Prostate gland (tissue), 2 donors: ENCODE measurements at regions not wholly inside any gene's neighbourhood (a gene's known extent, or its start where the extent isn't known, plus 50 kb on each side); places are given as distances from the start of the nearest gene placed in this dataset.
"Not testable (repeated sequence)": the region's sequence is repeated elsewhere in the genome, so short reads cannot be mapped to it uniquely, and the experiment has no call there.

ENCODE experiments used
- DNase-seq: peaks from one replicate; pipeline ENCODE4 v3.0.0-alpha.2; 2019; ENCODE audit warnings: low spot score
- H3K27ac ChIP-seq, 2 donors: fragments of 200-600 bp; sonication (generic); 2 replicates each; pipeline ENCODE4 v1.5.1; 2017 to 2019
- H3K27me3 ChIP-seq: fragments of 200-600 bp; sonication (generic); replicated peaks from 2 replicates; pipeline ENCODE4 v1.5.1; 2019; ENCODE audit not compliant: insufficient read depth
- H3K36me3 ChIP-seq, 2 donors: fragments of 200-600 bp; sonication (generic); 1 replicate in 1 of 2; 2 replicates in 1 of 2; pipeline versions ENCODE4 v1.5.1 to v1.8.1; 2017 to 2019
- H3K4me1 ChIP-seq: fragments of 200-600 bp; sonication (generic); replicated peaks from 2 replicates; pipeline ENCODE4 v1.5.1; 2019
- H3K4me3 ChIP-seq, 2 donors: fragments of 200-600 bp; sonication (generic); 2 replicates each; pipeline ENCODE4 v1.5.1; 2017 to 2019
- H3K9me3 ChIP-seq: fragments of 200-600 bp; sonication (generic); 2 replicates; pipeline ENCODE4 v1.5.1; 2017
- CTCF ChIP-seq, 4 experiments: fragments of 200-600 bp in 2 of 4; fragments of 450-650 bp in 2 of 4; sonication (generic) in 2 of 4; IDR thresholded peaks; 1 replicate in 3 of 4; 2 replicates in 1 of 4; pipeline ENCODE4 v1.5.1; 2016 to 2019; ENCODE audit warnings: antibody characterized with exemption in 4 of 4, mild to moderate bottlenecking in 2 of 4, moderate library complexity in 2 of 4
- POLR2A ChIP-seq: fragments of 450-650 bp; IDR thresholded peaks from one replicate; pipeline ENCODE4 v1.6.1; 2016; ENCODE audit warnings: antibody characterized with exemption, mild to moderate bottlenecking
- POLR2AphosphoS5 ChIP-seq: sonication (generic); formaldehyde crosslinking; IDR thresholded peaks from one replicate; pipeline ENCODE4 v1.6.1; 2017; ENCODE audit warnings: antibody characterized with exemption
- WGBS: methylation state at CpG from one replicate; pipeline ENCODE4 v1.1.5; 2018; 5-methylcytosine and 5-hydroxymethylcytosine counted together
- intact Hi-C: fragments of 100-400 bp; cut with DNase I; formaldehyde crosslinking; loops from one replicate; pipeline ENCODE4 v1.14.2; 2022

DNA sequence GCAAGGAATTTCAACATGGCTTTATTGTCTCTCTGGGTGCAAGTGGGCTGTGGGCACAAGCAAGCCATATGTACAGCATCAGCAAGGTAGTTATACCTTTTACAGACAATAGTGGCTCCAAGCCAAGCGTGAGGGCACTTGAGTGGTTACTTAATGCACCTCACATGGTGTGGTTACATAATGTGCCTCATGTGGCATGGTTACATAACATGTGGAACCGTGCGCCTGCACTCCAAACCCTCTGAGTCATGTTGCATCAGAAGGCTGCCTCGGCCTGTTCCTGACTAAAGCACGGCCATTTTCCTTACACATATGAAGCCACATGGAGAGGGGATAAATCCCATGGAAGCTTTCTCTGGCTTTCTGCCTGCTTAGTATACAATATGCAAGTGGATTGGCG lies 150.9 kb downstream of the OSTF1 start:
- Histone ChIP-seq H3K27ac (no peak overlapping the region), H3K9me3 (no peaks in the 10 kb centered on the region), H3K27me3 (no peaks in the 10 kb centered on the region), H3K4me3 (no peak overlapping the region), H3K36me3 (no peaks in the 10 kb centered on the region), H3K4me1 (no peaks in the 10 kb centered on the region)
- TF ChIP-seq CTCF (IDR thresholded peaks at IDR 0.05) = no peak
- TF ChIP-seq POLR2A = no peak
- TF ChIP-seq POLR2AphosphoS5 = no peak
- DNase-seq = no peak
- intact Hi-C loops = no loop called here
- WGBS = 60% methylated on average over 6 of the region's 6 CpGs

DNA sequence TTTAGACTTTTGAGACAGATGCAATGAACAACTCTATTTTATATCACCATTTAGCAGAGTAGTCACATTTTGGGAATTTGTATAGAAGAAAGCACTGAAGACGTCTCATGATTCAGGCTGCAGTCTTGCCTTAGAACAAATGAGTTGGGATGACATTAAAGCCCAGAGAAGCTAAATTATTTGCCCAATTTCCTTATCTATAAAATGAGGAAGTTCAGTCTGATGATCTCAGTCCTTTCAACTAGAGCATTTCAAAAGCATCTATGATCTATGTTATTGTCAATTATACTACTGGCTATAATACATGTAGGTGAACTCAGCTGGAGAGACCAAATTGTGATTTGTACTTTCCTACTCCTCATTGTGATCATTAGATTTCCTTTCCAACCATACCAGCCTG lies 154.1 kb downstream of the OSTF1 start:
- Histone ChIP-seq H3K4me1 (no peaks in the 10 kb centered on the region), H3K9me3 (no peaks in the 10 kb centered on the region), H3K4me3 (no peak overlapping the region), H3K36me3 (no peaks in the 10 kb centered on the region), H3K27me3 (no peaks in the 10 kb centered on the region), H3K27ac (no peak overlapping the region)
- WGBS = 73% methylated on average over 1 of the region's 1 CpG
- DNase-seq = no peak
- intact Hi-C loops = no loop called here
- no peak for TF ChIP-seq CTCF (IDR thresholded peaks at IDR 0.05)
- TF ChIP-seq POLR2AphosphoS5 = no peak
- TF ChIP-seq POLR2A = no peak

DNA sequence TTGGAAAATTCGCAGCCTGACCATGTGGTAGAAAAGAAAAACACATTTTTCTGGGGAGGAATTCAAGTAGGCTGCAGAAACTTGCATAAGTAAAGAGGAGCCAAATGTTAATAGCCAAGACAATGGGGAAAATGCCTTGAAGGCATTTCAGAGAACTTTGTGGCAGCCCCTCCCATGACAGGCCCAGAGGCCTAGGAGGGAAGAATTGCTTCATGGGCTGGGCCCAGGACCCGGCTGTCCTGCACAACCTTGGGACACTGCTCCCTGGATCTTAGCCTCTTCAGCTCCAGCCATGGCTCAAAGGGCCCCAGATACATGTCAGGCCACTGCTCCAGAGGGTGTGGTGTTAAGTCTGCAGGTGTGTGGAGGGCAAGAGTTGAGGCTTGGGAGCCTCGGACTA lies 158.6 kb downstream of the OSTF1 start:
- WGBS = 89% methylated on average over 3 of the region's 3 CpGs
- DNase-seq = no peak
- Histone ChIP-seq H3K27ac (no peak overlapping the region), H3K36me3 (no peaks in the 10 kb centered on the region), H3K9me3 (no peaks in the 10 kb centered on the region), H3K4me1 (no peaks in the 10 kb centered on the region), H3K27me3 (no peaks in the 10 kb centered on the region), H3K4me3 (no peak overlapping the region)
- no peak for TF ChIP-seq POLR2AphosphoS5
- TF ChIP-seq POLR2A = no peak
- no peak for TF ChIP-seq CTCF (IDR thresholded peaks at IDR 0.05)
- intact Hi-C loops = no loop called here

- H3K9me3 ChIP-seq = no peaks in the 10 kb centered on the region
- TF ChIP-seq CTCF (IDR thresholded peaks at IDR 0.05) (peak; percentile 60 to 88 (median 74)), POLR2A (no peak)
- no peaks in the 10 kb centered on the region for H3K4me1 ChIP-seq
- intact Hi-C loops = loop anchor here (5.0 kb wide), 2 partner anchors 592 to 1037 kb away; no protein-coding TSS in a partner anchor
- H3K36me3 ChIP-seq = no peaks in the 10 kb centered on the region
- H3K4me3 ChIP-seq = no peak overlapping the region
- H3K27me3 ChIP-seq = no peaks in the 10 kb centered on the region
- 31% methylated on average over 3 of the region's 3 CpGs for WGBS
- no peak overlapping the region for H3K27ac ChIP-seq
- DNase-seq = peak; percentile 15
Observed at GRCh38 chr9:75265525-75265972, 177.2 kb downstream of the OSTF1 start.

DNA sequence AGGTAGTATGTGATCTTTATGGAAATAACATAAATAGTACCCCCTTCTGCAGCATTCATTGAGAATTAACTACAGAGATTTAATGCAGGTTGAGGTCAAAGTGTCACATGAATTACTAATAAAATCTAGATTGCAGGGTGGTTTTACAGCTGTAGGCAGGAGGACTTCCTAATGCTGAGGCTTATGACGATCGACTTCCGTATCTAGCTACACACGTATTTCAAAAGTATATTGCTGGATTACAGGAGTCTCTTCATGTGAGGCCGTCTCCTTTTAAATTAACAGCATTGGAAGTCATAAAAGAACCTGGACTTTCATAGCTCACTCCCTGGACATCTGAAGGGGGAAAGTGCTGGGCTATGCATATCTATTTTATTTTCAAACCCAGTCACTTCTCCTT lies 180.9 kb downstream of the OSTF1 start:
- Histone ChIP-seq H3K27ac (no peak overlapping the region), H3K4me3 (no peak overlapping the region), H3K36me3 (no peaks in the 10 kb centered on the region), H3K9me3 (no peaks in the 10 kb centered on the region), H3K27me3 (no peaks in the 10 kb centered on the region), H3K4me1 (no peaks in the 10 kb centered on the region)
- intact Hi-C loops = loop anchor here (5.0 kb wide), 2 partner anchors 588 to 1033 kb away; no protein-coding TSS in a partner anchor
- DNase-seq = no peak
- 91% methylated on average over 5 of the region's 5 CpGs for WGBS
- no peak for TF ChIP-seq POLR2AphosphoS5
- TF ChIP-seq POLR2A = no peak
- no peak for TF ChIP-seq CTCF (IDR thresholded peaks at IDR 0.05)

DNA sequence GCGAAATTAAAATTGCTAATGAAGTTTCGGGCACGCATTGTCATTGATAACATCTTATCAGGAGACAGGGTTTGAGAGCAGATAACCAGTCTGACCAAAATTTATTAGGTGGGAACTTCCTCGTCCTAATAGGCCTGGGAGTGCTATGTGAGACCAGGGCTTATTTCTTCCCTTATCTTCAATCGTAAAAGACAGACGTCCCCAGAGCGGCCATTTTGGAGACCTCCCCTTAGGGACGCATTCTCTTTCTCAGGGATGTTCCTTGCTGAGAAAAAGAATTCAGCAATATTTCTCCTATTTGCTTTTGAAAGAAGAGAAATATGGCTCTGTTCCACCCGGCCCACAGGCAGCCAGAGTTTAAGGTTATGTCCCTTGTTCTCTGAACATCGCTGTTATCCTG lies 184.7 kb downstream of the OSTF1 start:
- H3K9me3 ChIP-seq, H3K4me3 ChIP-seq, H3K27me3 ChIP-seq, H3K27ac ChIP-seq, DNase-seq, H3K4me1 ChIP-seq, H3K36me3 ChIP-seq, intact Hi-C loops: not testable (repeated sequence)
- 90% methylated on average over 10 of the region's 10 CpGs for WGBS
